RWPE1 (cell line): ENCODE measurements at regions not wholly inside any gene's neighbourhood (a gene's known extent, or its start where the extent isn't known, plus 50 kb on each side); places are given as distances from the start of the nearest gene placed in this dataset.
A peak's percentile ranks its signal among the peaks of the same experiment; 100 is the strongest.

ENCODE experiments used
- CTCF ChIA-PET: fragments of 350-600 bp; sonication (Branson Sonifier 250); formaldehyde crosslinking; extraction: SDS; loops from one replicate; lab custom pipeline; 2021; lab: Yijun Ruan, JAX
- POLR2A ChIA-PET: fragments of 400-600 bp; formaldehyde crosslinking; extraction: SDS; loops from one replicate; lab custom pipeline; 2020; ENCODE audit warnings: antibody characterized with exemption; ENCODE audit not compliant: low non-redundant PET; lab: Yijun Ruan, JAX
- DNase-seq: peaks from one replicate; pipeline ENCODE4 v3.0.0; 2012; ENCODE audit warnings: low spot score
- H3K27ac ChIP-seq: fragments of 450-650 bp; 2 replicates; pipeline ENCODE4 v1.5.1; 2017
- TF ChIP-seq, protein P1 (sequence below): fragments of 450-650 bp; conservative IDR thresholded peaks from 2 replicates; pipeline ENCODE4 v1.5.1; 2017; ENCODE audit warnings: low read depth, mild to moderate bottlenecking

DNA sequence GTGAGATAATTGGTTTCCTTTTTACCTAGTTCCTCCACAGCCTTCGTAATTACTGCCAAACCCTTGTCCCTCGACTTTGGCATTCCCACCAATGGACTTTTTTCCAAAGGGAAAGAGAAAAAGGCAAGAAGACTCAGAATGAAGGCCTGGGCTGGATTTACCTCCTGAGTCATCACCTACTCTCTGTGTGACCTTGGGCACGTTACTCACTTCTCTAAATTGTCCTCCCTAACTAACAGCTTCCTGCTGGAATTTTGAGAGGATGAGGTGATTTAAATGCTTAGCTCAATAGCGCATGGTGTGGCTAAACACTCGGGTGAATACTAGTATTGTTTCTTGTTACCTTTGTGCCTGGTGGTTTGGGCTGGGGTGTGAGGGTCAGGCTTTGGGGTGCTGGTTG is 146.6 kb downstream of the DHX35 start:
- TF ChIP-seq, protein P1, sequence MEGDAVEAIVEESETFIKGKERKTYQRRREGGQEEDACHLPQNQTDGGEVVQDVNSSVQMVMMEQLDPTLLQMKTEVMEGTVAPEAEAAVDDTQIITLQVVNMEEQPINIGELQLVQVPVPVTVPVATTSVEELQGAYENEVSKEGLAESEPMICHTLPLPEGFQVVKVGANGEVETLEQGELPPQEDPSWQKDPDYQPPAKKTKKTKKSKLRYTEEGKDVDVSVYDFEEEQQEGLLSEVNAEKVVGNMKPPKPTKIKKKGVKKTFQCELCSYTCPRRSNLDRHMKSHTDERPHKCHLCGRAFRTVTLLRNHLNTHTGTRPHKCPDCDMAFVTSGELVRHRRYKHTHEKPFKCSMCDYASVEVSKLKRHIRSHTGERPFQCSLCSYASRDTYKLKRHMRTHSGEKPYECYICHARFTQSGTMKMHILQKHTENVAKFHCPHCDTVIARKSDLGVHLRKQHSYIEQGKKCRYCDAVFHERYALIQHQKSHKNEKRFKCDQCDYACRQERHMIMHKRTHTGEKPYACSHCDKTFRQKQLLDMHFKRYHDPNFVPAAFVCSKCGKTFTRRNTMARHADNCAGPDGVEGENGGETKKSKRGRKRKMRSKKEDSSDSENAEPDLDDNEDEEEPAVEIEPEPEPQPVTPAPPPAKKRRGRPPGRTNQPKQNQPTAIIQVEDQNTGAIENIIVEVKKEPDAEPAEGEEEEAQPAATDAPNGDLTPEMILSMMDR = no peak
- peak; percentile 43 for DNase-seq
- ChIA-PET CTCF (interaction anchor here (0.5 to 1.2 kb wide), 6 partner anchors 10 to 1860 kb away, joined by 3 to 4 read pairs (median 4); no protein-coding TSS in a partner anchor), POLR2A (interaction anchor here (0.5 kb wide), 1 partner anchor 167 kb away, joined by 11 read pairs; no protein-coding TSS in a partner anchor)
- H3K27ac ChIP-seq = no peak overlapping the region

DNA sequence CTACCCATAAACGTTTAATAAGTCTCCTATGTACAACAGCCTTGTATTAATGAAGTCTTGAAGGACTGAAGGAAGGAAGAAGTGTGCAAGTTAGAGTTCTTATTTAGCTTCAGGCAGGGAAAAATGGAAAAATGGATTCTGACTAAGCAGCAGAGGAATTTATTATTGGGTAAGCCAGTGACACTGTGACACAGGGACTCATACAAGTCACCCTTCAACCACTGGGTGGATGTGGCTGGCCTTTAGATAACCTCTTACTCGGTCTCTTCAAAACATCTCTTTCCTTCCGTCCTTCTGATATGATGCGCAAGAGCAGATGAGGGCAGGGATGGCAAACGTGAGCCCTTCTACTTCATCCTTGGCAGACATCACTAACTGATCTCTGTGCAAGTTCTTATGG is 145.6 kb downstream of the DHX35 start:
- CTCF ChIA-PET = interaction anchor here (0.6 to 1.6 kb wide), 2 partner anchors 20 to 58 kb away, joined by 4 to 10 read pairs; no protein-coding TSS in a partner anchor
- H3K27ac ChIP-seq = no peak overlapping the region
- TF ChIP-seq, protein P1 = no peak
- DNase-seq = no peak
- POLR2A ChIA-PET = no interaction called here

DNA sequence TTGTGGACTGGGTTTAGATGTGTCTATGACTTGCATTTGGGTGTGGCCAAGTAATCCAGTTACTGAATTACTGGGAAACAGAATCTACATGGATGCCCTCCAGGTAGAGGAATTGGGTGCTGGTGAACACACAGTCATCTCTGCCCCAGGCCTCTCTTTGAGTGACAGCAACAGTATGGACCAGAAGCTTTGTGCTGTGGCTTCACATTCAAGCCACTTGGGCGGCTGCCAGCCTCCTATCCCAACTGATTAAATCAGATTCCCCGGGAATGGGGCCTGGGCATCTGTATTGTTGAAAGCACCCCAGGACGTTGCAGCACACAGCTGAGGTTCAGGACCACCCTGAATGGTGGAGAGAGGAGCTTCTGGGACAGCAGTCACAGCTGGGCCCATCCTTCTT is 144.6 kb downstream of the DHX35 start:
- ChIA-PET POLR2A (no interaction called here), CTCF (interaction anchor here (0.5 to 1.6 kb wide), 7 partner anchors 11 to 253 kb away, joined by 3 to 10 read pairs (median 3); no protein-coding TSS in a partner anchor)
- no peak overlapping the region for H3K27ac ChIP-seq
- TF ChIP-seq, protein P1 = no peak
- no peak for DNase-seq

DNA sequence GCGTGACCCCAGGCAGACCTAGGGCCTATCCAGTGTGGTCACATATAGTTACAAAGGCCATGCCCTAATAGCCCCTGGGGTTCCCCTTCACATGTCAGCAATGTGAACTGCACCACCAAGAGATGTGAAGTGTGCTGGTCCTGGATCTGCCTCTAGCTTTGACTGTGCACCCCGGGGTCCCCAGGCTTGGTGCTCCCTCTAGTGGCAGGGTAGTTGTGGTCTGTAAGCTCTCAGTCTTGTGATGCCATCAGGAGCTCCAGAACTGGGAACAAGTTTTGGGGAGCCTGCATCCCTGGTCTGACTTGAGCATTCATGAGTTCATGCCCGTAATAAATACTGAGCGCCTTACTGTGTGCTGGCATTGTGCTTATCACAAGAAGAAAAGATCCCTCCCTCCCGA is 143.4 kb downstream of the DHX35 start:
- no peak for DNase-seq
- TF ChIP-seq, protein P1 = no peak
- no peak overlapping the region for H3K27ac ChIP-seq
- POLR2A ChIA-PET = no interaction called here
- CTCF ChIA-PET = interaction anchor here (0.5 to 1.2 kb wide), 2 partner anchors 55 to 1176 kb away, joined by 3 read pairs; no protein-coding TSS in a partner anchor

DNA sequence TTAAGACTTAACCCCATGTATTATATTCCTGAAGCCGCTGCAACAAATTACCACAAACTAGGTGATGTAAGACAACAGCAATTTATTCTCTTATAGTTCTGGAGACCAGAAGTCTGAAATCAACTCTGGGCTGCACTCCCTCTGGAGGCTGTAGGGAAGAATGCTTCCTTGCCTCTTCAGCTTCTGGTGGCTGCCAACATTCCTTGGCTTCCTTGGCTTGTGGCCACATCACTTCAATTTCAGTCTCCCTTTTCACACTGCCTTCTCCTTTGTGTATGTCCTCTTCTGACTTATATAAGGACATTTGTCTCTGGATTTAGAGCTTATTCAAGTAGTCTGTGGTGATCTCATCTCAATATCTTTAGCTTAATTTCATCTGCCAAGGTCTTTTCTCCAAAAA is 141.6 kb downstream of the DHX35 start:
- POLR2A ChIA-PET = no interaction called here
- CTCF ChIA-PET = interaction anchor here (0.6 to 2.1 kb wide), 4 partner anchors 52 to 157 kb away, joined by 3 to 10 read pairs (median 6); no protein-coding TSS in a partner anchor
- no peak overlapping the region for H3K27ac ChIP-seq
- TF ChIP-seq, protein P1 = no peak
- no peak for DNase-seq

DNA sequence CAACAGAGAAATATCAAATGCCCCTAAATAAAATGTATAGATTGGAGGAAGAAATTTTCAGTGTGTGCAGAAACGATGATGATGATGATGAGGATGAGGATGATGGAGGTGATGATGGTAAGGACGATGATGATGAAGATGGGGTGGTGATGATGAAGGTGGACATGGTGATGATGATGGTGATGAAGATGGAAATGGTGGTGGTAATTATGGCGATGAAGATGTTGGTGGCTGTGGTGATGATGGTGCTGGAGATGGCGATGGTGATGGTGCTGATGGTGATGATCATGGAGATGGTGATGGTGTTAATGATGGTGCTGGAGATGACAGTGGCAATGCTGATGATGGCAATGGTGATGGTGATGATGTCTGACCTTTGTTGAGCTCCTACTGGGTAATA is 141.2 kb downstream of the DHX35 start:
- CTCF ChIA-PET = interaction anchor here (2.1 kb wide), 1 partner anchor 54 kb away, joined by 10 read pairs; no protein-coding TSS in a partner anchor
- DNase-seq = no peak
- no peak overlapping the region for H3K27ac ChIP-seq
- POLR2A ChIA-PET = no interaction called here
- TF ChIP-seq, protein P1 = no peak
